Stimulated activated CD4-positive, alpha-beta T cell treated with anti-CD3 and anti-CD28 coated beads, Interleukin-2, amount 100 ng/mL, for 48 hours (primary cell): ENCODE measurements at regions not wholly inside any gene's neighbourhood (a gene's known extent, or its start where the extent isn't known, plus 50 kb on each side); places are given as distances from the start of the nearest gene placed in this dataset.
"Not testable (repeated sequence)": the region's sequence is repeated elsewhere in the genome, so short reads cannot be mapped to it uniquely, and the experiment has no call there.

ENCODE experiments used
- DNase-seq, 2 donors: peaks; one replicate each; pipeline ENCODE4 v3.0.0-alpha.2; 2020

- DNase-seq = no peak
Observed at GRCh38 chr3:95711789-95712188, 1102.6 kb upstream of the EPHA6 start.

DNA sequence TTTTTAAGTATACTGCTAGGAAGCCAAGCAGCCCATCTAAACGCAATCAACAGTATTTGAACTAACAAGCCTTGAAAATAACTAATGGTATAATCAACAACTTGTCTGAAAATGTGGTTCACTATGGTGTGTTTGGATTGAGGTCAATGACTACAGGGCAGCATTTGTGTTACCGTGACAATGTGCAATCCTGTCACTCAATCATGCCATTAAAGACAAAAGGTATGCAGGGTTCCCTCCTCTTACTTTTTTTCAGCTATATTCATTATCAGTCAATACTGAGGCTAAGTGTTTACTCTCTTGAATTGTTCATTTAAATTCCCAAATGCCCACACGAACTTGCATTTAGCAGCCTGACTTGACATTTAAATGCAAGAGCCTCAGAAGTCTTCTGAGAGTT lies 1099.3 kb upstream of the EPHA6 start:
- no peak for DNase-seq

DNA sequence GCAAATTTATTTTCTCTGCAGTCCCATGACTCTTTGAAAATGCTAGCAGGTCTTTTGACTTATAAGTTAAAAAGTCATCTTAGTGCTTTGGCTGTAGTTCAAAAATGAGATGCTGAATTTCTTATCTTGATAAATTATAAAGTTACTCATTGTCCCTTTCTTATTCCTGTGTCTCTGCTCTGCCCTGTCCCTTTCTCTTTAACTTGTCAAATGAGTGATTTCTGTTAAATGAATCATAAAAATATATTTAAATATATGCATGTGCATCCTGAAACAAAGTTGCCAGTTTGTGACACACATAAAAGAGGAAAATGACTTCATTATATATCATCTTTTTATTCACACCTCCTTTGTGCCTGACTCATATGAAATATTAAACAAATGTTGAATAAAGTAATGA lies 1097.3 kb upstream of the EPHA6 start:
- no peak for DNase-seq

GRCh38 chr3:95718168-95718567 lies 1096.2 kb upstream of the EPHA6 start:
- DNase-seq = no peak

DNA sequence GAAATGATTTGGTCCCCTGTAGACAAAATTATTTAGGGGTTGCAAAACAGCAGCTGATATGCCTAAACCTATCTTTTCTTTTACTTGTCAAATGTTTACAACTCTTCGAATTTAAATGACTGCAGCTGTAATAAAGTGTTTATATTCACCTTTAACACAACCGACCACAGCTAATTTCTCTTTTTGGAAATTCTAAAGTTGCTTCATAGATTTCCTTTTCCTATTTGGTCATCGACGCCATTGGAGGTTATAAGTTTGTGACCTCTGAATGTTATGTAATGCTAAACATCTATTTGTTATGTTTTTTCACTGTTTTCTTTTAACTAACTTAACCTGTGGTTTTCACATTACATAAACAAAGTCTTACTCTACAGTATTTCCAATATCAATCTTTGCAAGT lies 1094.9 kb upstream of the EPHA6 start:
- no peak for DNase-seq

DNA sequence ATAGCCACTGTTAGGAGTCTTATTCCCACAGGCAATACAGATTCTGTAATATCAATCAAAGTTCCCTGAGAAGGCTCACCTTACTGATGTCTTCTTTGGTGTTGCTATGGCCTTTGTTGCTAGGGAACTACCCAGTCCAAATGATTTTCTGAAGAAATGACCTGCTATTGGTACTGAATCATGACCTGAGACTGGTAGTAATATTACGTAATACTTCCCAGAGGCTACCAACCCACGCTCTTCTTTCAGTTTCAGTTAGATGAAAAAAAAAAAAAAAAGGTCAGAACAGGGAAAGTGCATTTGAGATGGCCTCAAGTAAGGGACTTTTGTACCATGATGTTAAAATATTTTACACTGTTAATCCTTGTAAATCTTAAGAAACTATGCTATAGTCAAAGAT lies 1092.5 kb upstream of the EPHA6 start:
- no peak for DNase-seq

- DNase-seq = no peak
Observed at GRCh38 chr3:95725770-95726169, 1088.6 kb upstream of the EPHA6 start.

DNA sequence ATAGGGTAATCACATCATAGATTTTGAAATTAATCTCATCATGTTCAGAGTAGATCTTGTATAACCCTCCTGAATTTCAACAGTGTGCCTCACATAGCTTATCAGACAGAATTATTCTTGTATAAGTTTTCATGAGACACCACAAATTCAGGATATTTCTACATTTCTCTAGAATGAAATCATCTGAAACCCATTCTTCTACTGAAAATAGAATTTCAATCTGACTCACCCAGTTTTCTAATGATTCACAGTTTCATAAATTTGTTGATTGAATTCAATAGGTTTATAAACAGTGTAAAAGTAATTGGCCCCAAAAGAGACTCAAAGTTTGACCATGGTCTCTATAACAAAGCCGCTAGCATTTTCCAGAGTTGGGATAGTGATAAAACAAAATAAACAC lies 1082.6 kb upstream of the EPHA6 start:
- DNase-seq = no peak

DNA sequence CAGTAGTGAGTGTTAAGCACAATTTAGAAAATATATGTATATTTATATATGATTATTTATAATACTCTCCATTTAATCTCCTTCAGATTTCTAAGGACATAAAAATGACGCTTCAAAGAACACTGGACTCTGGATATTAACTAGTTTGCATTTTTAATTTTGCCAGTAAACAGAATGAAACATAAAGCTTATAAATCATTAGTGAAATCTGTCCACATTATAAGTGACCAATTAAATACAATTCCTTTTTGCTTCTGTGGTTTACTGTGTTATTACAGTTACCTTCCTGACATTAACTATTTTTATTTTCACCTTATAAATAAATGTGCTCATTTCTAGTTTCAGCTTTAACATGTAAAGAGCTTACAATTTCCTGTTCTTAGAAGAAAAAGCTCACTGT lies 1081.1 kb upstream of the EPHA6 start:
- DNase-seq = no peak

DNA sequence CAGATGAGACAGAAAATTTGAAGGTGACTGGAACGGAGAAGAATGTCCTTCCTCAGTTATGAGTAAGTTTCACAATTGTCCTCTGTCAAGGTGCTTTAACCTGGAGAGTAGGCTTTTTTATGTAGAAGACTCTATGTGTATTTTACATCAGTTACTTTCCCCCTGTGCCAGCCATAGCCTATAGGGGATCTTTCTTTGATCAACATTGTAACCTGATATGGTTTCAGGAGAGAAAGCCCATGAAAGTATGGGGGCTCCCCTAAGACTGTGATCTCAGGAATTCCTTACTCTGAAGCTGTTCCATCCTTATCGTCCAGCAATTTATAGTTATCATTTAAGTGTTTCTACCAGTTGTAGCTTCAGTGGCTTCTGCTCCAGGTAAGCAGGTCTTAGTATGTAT lies 1076.3 kb upstream of the EPHA6 start:
- no peak for DNase-seq

DNA sequence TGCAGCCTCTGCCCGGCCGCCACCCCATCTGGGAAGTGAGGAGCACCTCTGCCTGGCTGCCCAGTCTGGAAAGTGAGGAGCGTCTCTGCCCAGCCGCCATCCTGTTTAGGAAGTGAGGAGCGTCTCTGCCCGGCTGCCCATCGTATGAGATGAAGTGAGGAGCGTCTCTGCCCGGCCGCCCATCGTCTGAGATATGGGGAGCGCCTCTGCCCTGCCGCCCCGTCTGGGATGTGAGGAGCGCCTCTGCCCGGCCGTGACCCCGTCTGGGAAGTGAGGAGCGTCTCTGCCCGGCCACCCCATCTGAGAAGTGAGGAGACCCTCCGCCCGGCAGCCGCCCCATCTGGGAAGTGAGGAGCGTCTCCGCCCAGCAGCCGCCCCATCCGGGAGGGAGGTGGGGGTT lies 1069.5 kb upstream of the EPHA6 start:
- not testable (repeated sequence) for DNase-seq

- no peak for DNase-seq
Observed at GRCh38 chr3:95750097-95750496, 1064.3 kb upstream of the EPHA6 start.

DNA sequence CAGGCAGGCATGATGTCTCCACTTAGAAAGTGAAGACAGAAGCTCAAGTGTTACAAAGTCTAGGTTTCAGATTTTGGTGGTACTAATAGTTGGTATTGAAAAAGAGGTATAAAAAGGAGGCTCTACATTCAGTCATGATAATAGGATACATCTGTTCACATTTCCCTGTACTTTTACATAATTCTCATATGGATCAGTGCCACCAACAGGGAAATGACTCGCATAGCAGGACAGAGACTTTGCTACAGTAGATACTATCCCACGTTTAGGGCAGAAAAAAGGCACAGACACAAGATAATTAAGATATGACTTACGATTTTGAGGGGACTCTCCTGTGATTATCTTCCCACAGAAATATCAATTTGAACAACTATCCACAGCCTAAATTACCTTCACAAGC lies 1062.9 kb upstream of the EPHA6 start:
- DNase-seq = no peak

DNA sequence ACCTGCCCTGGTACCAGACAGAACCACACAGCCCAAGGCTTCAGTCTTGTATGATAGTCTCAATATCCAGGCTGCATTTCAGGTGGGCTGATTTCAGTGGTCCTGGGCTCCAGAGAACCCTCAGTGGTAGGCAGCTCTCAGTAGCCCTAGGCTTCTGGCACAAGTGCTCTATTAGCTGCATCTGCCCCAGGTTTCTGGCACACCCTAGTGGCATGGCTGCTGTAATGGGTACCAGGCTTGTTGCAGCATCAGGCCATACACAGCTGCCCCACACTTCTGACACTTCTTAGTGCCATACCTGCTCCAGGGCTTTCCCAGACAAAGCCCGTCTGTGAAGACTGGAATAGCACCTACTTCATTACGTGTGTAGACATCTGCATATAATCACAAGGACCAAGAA lies 1062.2 kb upstream of the EPHA6 start:
- DNase-seq = no peak

- DNase-seq = no peak
Observed at GRCh38 chr3:95758707-95759106, 1055.7 kb upstream of the EPHA6 start.

DNA sequence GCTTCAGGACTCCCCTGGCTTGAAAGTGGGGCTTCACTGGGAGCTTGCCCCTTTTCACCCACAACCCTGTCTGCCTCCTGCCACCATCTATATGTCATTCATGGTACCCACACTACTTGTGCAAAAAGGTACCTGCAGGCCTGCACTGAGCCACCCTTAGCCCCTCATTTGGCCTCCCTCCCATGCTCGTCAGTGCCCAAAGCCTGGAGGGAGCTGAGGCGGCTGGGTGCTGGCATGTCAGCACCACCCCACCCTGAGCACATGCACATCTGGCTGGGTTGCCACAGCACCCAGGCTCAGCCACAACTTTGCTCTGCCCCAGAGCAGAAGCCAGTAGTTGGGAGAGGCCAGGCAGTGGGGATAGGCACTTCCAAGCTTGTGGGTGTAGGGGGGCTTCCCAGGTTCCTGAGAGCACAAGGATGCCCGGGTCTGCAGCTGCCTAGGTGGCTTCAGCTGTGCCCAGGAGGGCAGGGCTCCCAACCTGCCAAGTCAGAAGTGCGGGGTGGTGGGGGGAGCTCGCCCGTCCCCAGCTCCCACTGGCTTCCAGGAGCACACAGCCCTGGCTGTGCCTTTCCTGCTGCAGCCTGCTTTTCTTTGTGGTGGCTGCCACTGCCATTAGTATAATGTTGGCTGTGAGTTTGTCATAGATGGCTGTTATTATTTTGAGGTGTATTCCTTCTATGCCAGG lies 1054.6 kb upstream of the EPHA6 start:
- no peak for DNase-seq

DNA sequence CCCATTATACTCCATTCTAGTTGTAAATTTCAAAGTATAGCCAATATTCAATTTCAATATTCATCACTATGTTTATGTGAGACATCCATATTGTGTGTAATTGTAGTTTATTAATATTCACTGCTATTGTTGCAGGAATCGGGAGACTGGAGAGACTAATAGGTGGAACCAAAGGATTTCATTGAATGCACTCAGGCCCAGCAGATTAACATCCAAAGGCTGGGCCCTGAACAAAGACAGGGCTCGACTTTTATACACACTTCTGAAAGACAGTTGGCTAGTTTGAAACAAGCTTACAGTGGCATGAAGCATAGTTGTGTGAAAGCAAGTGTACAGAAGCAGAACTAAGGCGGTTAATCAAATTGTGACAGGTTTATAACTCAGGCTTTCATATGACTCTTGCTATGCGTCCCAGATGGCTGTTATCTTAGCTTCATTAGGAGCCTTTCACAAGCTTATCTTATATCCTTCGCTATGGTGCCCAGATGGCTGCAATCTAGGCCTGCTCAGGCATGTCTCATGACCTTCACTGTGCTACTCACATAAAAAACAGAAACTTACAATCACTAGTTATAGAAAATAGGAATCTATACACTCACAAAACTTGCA lies 1038.8 kb upstream of the EPHA6 start:
- no peak for DNase-seq

DNA sequence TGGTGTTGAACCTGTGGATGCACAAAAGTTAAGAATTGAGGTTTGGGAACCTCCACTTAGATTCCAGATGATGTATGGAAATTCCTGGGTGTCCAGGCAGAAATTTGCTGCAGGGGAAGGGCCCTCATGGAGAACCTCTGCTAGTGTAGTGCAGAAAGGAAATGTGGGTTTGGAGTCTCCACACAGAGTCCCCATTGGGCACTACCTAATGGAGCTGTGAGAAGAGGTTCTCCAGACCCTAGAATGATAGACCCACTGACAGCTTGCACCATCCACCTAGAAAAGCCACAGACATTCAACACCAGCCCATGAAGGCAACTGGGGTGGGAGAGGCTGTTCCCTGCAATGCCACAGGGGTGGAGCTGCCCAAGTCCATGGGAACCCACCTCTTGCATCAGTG lies 1032.8 kb upstream of the EPHA6 start:
- DNase-seq = no peak

- DNase-seq = no peak
Observed at GRCh38 chr3:95789111-95789510, 1025.3 kb upstream of the EPHA6 start.

GRCh38 chr3:95797081-95797480 lies 1017.3 kb upstream of the EPHA6 start:
- no peak for DNase-seq

- DNase-seq = no peak
Observed at GRCh38 chr3:95798628-95799027, 1015.8 kb upstream of the EPHA6 start.

GRCh38 chr3:95810462-95810861 lies 1003.9 kb upstream of the EPHA6 start:
- DNase-seq = no peak

DNA sequence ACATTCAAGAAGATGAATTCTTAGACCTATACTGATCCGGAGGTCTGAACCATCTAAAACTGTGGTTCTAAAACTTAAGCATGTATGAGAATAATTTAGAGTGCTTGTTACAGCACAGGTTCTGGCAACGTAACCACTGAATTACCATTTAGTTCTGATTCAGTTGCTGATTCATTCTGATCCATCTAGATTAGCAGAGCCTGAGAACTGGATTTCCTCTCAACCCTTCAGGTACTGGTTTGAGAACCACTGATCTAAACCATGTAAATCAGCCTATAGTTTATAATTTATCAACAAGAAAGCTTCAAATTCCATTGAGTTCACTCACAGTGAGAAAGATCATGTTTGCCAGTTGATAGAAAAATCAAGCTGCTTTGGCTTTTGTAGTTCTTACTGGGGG lies 1001.1 kb upstream of the EPHA6 start:
- no peak for DNase-seq

DNA sequence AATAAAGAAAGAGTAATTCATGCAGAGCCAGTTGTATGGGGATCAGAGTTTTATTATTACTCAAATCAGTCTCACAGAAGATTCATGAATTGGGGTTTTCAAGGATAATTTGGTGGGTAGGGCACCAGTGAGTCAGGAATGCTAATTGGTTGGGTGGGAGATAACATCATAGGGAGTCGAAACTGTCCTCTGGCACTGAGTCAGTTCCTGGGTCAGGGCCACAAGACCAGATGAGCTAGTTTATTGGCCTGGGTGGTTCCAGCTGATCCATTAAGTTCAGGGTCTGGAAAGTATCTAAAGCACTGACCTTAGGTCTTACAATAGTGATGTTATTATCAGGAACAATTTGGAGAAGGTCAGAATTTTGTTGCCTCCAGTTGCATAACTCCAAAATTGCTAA lies 998.6 kb upstream of the EPHA6 start:
- DNase-seq = no peak

- no peak for DNase-seq
Observed at GRCh38 chr3:95826419-95826818, 988.0 kb upstream of the EPHA6 start.
